ENCODE measurements at regions not wholly inside any gene's neighbourhood (a gene's known extent, or its start where the extent isn't known, plus 50 kb on each side); places are given as distances from the start of the nearest gene placed in this dataset.

- Histone ChIP-seq H3K9me3 (ENCODE audit: severe bottlenecking) (no peaks in the 10 kb centered on the region), H3K27ac (ENCODE audit: poor library complexity, severe bottlenecking) (no peak overlapping the region), H3K4me1 (ENCODE audit: insufficient read depth, poor library complexity, severe bottlenecking) (no peaks in the 10 kb centered on the region), H3K4me3 (ENCODE audit: severe bottlenecking) (no peak overlapping the region), H3K36me3 (ENCODE audit: low read depth) (no peaks in the 10 kb centered on the region), H3K27me3 (ENCODE audit: insufficient read depth, poor library complexity, severe bottlenecking) (no peaks in the 10 kb centered on the region)
- no peak for TF ChIP-seq CTCF (IDR thresholded peaks at IDR 0.05; ENCODE audit: poor library complexity, severe bottlenecking)
- ATAC-seq (ENCODE audit: low read depth) (no peak), DNase-seq (ENCODE audit: low spot score) (no peak)
Measured at GRCh38 chr20:37455659-37456058, 65.4 kb upstream of the NNAT start.

- Histone ChIP-seq H3K27me3 (ENCODE audit: insufficient read depth, poor library complexity, severe bottlenecking) (no peaks in the 10 kb centered on the region), H3K36me3 (ENCODE audit: low read depth) (no peaks in the 10 kb centered on the region), H3K27ac (ENCODE audit: poor library complexity, severe bottlenecking) (no peak overlapping the region), H3K4me1 (ENCODE audit: insufficient read depth, poor library complexity, severe bottlenecking) (no peaks in the 10 kb centered on the region), H3K4me3 (ENCODE audit: severe bottlenecking) (no peak overlapping the region), H3K9me3 (ENCODE audit: severe bottlenecking) (no peaks in the 10 kb centered on the region)
- no peak for ATAC-seq (ENCODE audit: low read depth)
- no peak for DNase-seq (ENCODE audit: low spot score)
- no peak for TF ChIP-seq CTCF (IDR thresholded peaks at IDR 0.05; ENCODE audit: poor library complexity, severe bottlenecking)
Measured at GRCh38 chr20:37456948-37457347, 64.1 kb upstream of the NNAT start.

- Histone ChIP-seq H3K4me3 (ENCODE audit: severe bottlenecking) (no peak overlapping the region), H3K9me3 (ENCODE audit: severe bottlenecking) (no peaks in the 10 kb centered on the region), H3K4me1 (ENCODE audit: insufficient read depth, poor library complexity, severe bottlenecking) (no peaks in the 10 kb centered on the region), H3K27me3 (ENCODE audit: insufficient read depth, poor library complexity, severe bottlenecking) (no peaks in the 10 kb centered on the region), H3K27ac (ENCODE audit: poor library complexity, severe bottlenecking) (no peak overlapping the region), H3K36me3 (ENCODE audit: low read depth) (no peaks in the 10 kb centered on the region)
- no peak for ATAC-seq (ENCODE audit: low read depth)
- no peak for TF ChIP-seq CTCF (IDR thresholded peaks at IDR 0.05; ENCODE audit: poor library complexity, severe bottlenecking)
- DNase-seq (ENCODE audit: low spot score) = peak; percentile 45
Measured at GRCh38 chr20:37457921-37458320, 63.1 kb upstream of the NNAT start.

- Histone ChIP-seq H3K27me3 (ENCODE audit: insufficient read depth, poor library complexity, severe bottlenecking) (no peaks in the 10 kb centered on the region), H3K36me3 (ENCODE audit: low read depth) (no peaks in the 10 kb centered on the region), H3K4me3 (ENCODE audit: severe bottlenecking) (no peak overlapping the region), H3K9me3 (ENCODE audit: severe bottlenecking) (no peaks in the 10 kb centered on the region), H3K4me1 (ENCODE audit: insufficient read depth, poor library complexity, severe bottlenecking) (no peaks in the 10 kb centered on the region), H3K27ac (ENCODE audit: poor library complexity, severe bottlenecking) (no peak overlapping the region)
- no peak for TF ChIP-seq CTCF (IDR thresholded peaks at IDR 0.05; ENCODE audit: poor library complexity, severe bottlenecking)
- DNase-seq (ENCODE audit: low spot score) (peak; percentile 17), ATAC-seq (ENCODE audit: low read depth) (no peak)
Measured at GRCh38 chr20:37458761-37459160, 62.3 kb upstream of the NNAT start.

- ATAC-seq (ENCODE audit: low read depth) (no peak), DNase-seq (ENCODE audit: low spot score) (no peak)
- Histone ChIP-seq H3K36me3 (ENCODE audit: low read depth) (no peaks in the 10 kb centered on the region), H3K27me3 (ENCODE audit: insufficient read depth, poor library complexity, severe bottlenecking) (no peaks in the 10 kb centered on the region), H3K4me1 (ENCODE audit: insufficient read depth, poor library complexity, severe bottlenecking) (no peaks in the 10 kb centered on the region), H3K4me3 (ENCODE audit: severe bottlenecking) (no peak overlapping the region), H3K9me3 (ENCODE audit: severe bottlenecking) (no peaks in the 10 kb centered on the region), H3K27ac (ENCODE audit: poor library complexity, severe bottlenecking) (no peak overlapping the region)
- TF ChIP-seq CTCF (IDR thresholded peaks at IDR 0.05; ENCODE audit: poor library complexity, severe bottlenecking) = no peak
Measured at GRCh38 chr20:37461405-37461804, 59.6 kb upstream of the NNAT start.

Measured in RWPE2 (cell line).